H1 (cell line): ENCODE measurements at regions not wholly inside any gene's neighbourhood (a gene's known extent, or its start where the extent isn't known, plus 50 kb on each side); places are given as distances from the start of the nearest gene placed in this dataset.
A peak's percentile ranks its signal among the peaks of the same experiment; 100 is the strongest.

Experiments
- CTCF ChIA-PET: fragments of 300-600 bp; sonication (Branson Sonifier 250); formaldehyde crosslinking; loops from one replicate; lab custom pipeline; 2021; ENCODE audit not compliant: partially characterized antibody; lab: Charles Lee
- POLR2A ChIA-PET: fragments of 300-600 bp; sonication (Branson Sonifier 250); formaldehyde crosslinking; loops from one replicate; lab custom pipeline; 2021; ENCODE audit warnings: inconsistent platforms; ENCODE audit not compliant: partially characterized antibody; lab: Charles Lee
- DNase-seq, 2 experiments: peaks; one replicate each; pipeline versions ENCODE4 v3.0.0 to v3.0.0-alpha.2; 2010 to 2022; ENCODE audit warnings: low spot score in 2 of 2, low read depth in 1 of 2, mixed read lengths in 1 of 2
- FAIRE-seq: peaks from 2 replicates; lab custom pipeline; 2011; peaks lifted over from hg19 to GRCh38; lab: Jason Lieb, UNC
- H2AFZ ChIP-seq: 2 replicates; pipeline ENCODE4 v1.8.1; 2012; ENCODE audit warnings: low read length, inconsistent platforms
- H2AK5ac ChIP-seq: 2 replicates; pipeline ENCODE4 v1.6.1; 2013; ENCODE audit warnings: low read depth, low read length
- H2BK120ac ChIP-seq: replicated peaks from 2 replicates; pipeline ENCODE3; 2013; ENCODE audit warnings: low read depth, low read length, inconsistent platforms
- H2BK12ac ChIP-seq: 2 replicates; pipeline ENCODE4 v1.6.1; 2013; ENCODE audit warnings: low read depth, low read length
- H2BK15ac ChIP-seq: 2 replicates; pipeline ENCODE4 v1.6.1; 2013; ENCODE audit warnings: low read length
- H2BK20ac ChIP-seq: 2 replicates; pipeline ENCODE4 v1.6.1; 2013; ENCODE audit warnings: low read length
- H2BK5ac ChIP-seq: 2 replicates; pipeline ENCODE4 v1.6.1; 2013; ENCODE audit warnings: low read depth, low read length
- H3K14ac ChIP-seq: 2 replicates; pipeline ENCODE4 v1.6.1; 2013; ENCODE audit warnings: inconsistent platforms; ENCODE audit not compliant: insufficient read length
- H3K18ac ChIP-seq: 2 replicates; pipeline ENCODE4 v1.6.1; 2013; ENCODE audit warnings: low read length; ENCODE audit errors: extremely low read depth
- H3K23ac ChIP-seq: 2 replicates; pipeline ENCODE4 v1.6.1; 2013; ENCODE audit warnings: inconsistent platforms; ENCODE audit not compliant: insufficient read length
- H3K23me2 ChIP-seq: 2 replicates; pipeline ENCODE4 v1.6.1; 2013; ENCODE audit warnings: low read depth, low read length
- H3K27ac ChIP-seq: 2 replicates; pipeline ENCODE4 v1.6.1; 2011; ENCODE audit warnings: low read depth, low read length, inconsistent platforms
- H3K27me3 ChIP-seq, 4 experiments: replicated peaks in 1 of 4; 1 replicate in 1 of 4; 2 replicates in 3 of 4; pipeline versions ENCODE4 v1.6.1 to v1.8.1; 2011 to 2013; ENCODE audit warnings: low read length in 3 of 4, mild to moderate bottlenecking in 3 of 4, inconsistent platforms in 2 of 4, mixed read lengths in 2 of 4, moderate library complexity in 1 of 4; ENCODE audit not compliant: control insufficient read depth in 3 of 4, insufficient read depth in 3 of 4; ENCODE audit errors: extremely low read depth in 1 of 4
- H3K36me3 ChIP-seq, 4 experiments: 2 replicates each; pipeline versions ENCODE4 v1.6.1 to v1.8.1; 2011 to 2013; ENCODE audit warnings: mild to moderate bottlenecking in 4 of 4, low read length in 3 of 4, moderate library complexity in 2 of 4, control low read depth in 1 of 4, inconsistent platforms in 1 of 4; ENCODE audit not compliant: insufficient read depth in 4 of 4, control insufficient read depth in 2 of 4
- H3K4ac ChIP-seq: replicated peaks from 2 replicates; pipeline ENCODE3; 2013; ENCODE audit warnings: low read length, low read depth, mixed read lengths, inconsistent platforms; ENCODE audit not compliant: insufficient read length
- H3K4me1 ChIP-seq, 4 experiments: replicated peaks in 1 of 4; 1 replicate in 1 of 4; 2 replicates in 3 of 4; pipeline versions ENCODE4 v1.6.1 to v1.8.1; 2011 to 2013; ENCODE audit warnings: low read length in 3 of 4, inconsistent platforms in 2 of 4, mixed read lengths in 1 of 4; ENCODE audit not compliant: insufficient read depth in 4 of 4, control insufficient read depth in 3 of 4
- H3K4me2 ChIP-seq, 2 experiments: 2 replicates each; pipeline versions ENCODE4 v1.6.1 to v1.8.1; 2011 to 2013; ENCODE audit warnings: low read depth in 2 of 2, low read length in 2 of 2, control low read depth in 1 of 2, inconsistent platforms in 1 of 2, mild to moderate bottlenecking in 1 of 2; ENCODE audit not compliant: insufficient read depth in 1 of 2
- H3K4me3 ChIP-seq, 4 experiments: fragments of 200-600, 300-600 bp in 1 of 4; sonication (generic), shearing (Covaris generic), sonication (Bioruptor Twin) in 1 of 4; 2 replicates each; pipeline versions ENCODE4 v1.5.1 to v1.8.1; 2011 to 2016; ENCODE audit warnings: low read length in 4 of 4, low read depth in 3 of 4, control low read depth in 2 of 4, inconsistent platforms in 2 of 4, mild to moderate bottlenecking in 2 of 4, mixed read lengths in 1 of 4, moderate library complexity in 1 of 4; ENCODE audit not compliant: insufficient read depth in 2 of 4; ENCODE audit errors: extremely low read depth in 1 of 4
- H3K56ac ChIP-seq: replicated peaks from 2 replicates; pipeline ENCODE3; 2013; ENCODE audit warnings: low read depth, mild to moderate bottlenecking, mixed read lengths, low read length, inconsistent platforms; ENCODE audit not compliant: insufficient read length
- H3K79me1 ChIP-seq: 2 replicates; pipeline ENCODE4 v1.6.1; 2013; ENCODE audit warnings: low read depth, low read length, control low read depth
- H3K79me2 ChIP-seq, 2 experiments: 2 replicates each; pipeline versions ENCODE4 v1.6.1 to v1.8.1; 2012 to 2013; ENCODE audit warnings: low read length in 2 of 2, mild to moderate bottlenecking in 2 of 2, inconsistent platforms in 1 of 2; ENCODE audit not compliant: insufficient read depth in 2 of 2, control insufficient read depth in 1 of 2
- H3K9ac ChIP-seq, 4 experiments: replicated peaks in 1 of 4; 1 replicate in 1 of 4; 2 replicates in 3 of 4; pipeline versions ENCODE4 v1.6.1 to v1.8.1; 2011 to 2013; ENCODE audit warnings: low read depth in 3 of 4, low read length in 3 of 4, control low read depth in 2 of 4, mild to moderate bottlenecking in 2 of 4, moderate library complexity in 2 of 4, inconsistent platforms in 1 of 4; ENCODE audit errors: extremely low read depth in 1 of 4
- H3K9me3 ChIP-seq, 2 experiments: 2 replicates each; pipeline versions ENCODE4 v1.6.1 to v1.8.1; 2012 to 2013; ENCODE audit warnings: mild to moderate bottlenecking in 2 of 2, moderate library complexity in 2 of 2, control low read depth in 1 of 2, inconsistent platforms in 1 of 2, low read depth in 1 of 2, low read length in 1 of 2, mixed read lengths in 1 of 2; ENCODE audit not compliant: insufficient read depth in 2 of 2
- H4K20me1 ChIP-seq, 2 experiments: replicated peaks in 1 of 2; 2 replicates each; pipeline versions ENCODE3 to v1.8.1; 2011 to 2013; ENCODE audit warnings: inconsistent platforms in 2 of 2, low read length in 2 of 2, mild to moderate bottlenecking in 1 of 2; ENCODE audit not compliant: insufficient read depth in 2 of 2, control insufficient read depth in 1 of 2
- H4K5ac ChIP-seq: 2 replicates; pipeline ENCODE4 v1.6.1; 2013; ENCODE audit warnings: low read length, low read depth, mixed read lengths, inconsistent platforms; ENCODE audit not compliant: insufficient read length
- H4K8ac ChIP-seq: 2 replicates; pipeline ENCODE4 v1.8.0; 2013; ENCODE audit warnings: mild to moderate bottlenecking, moderate library complexity, low read length, inconsistent platforms; ENCODE audit not compliant: insufficient read depth; ENCODE audit errors: extremely low read depth
- H4K91ac ChIP-seq: replicated peaks from 2 replicates; pipeline ENCODE3; 2013; ENCODE audit warnings: low read length, mixed read lengths, inconsistent platforms; ENCODE audit not compliant: insufficient read length
- BCL11A ChIP-seq, 2 experiments: IDR thresholded peaks; one replicate each; pipeline ENCODE4 v1.6.1; 2011; ENCODE audit warnings: low read depth in 2 of 2, low read length in 2 of 2, mild to moderate bottlenecking in 2 of 2
- BRCA1 ChIP-seq: IDR thresholded peaks from 2 replicates; pipeline ENCODE4 v1.6.1; 2012; ENCODE audit warnings: low read depth, low read length, improper control_type of control experiment
- CEBPB ChIP-seq: IDR thresholded peaks from 2 replicates; pipeline ENCODE4 v1.6.1; 2012; ENCODE audit warnings: low read depth, low read length
- CREB1 ChIP-seq: IDR thresholded peaks from 2 replicates; pipeline ENCODE4 v1.6.1; 2012; ENCODE audit warnings: inconsistent platforms
- GTF2F1 ChIP-seq: IDR thresholded peaks from 2 replicates; pipeline ENCODE4 v1.6.1; 2012; ENCODE audit warnings: low read depth, low read length, improper control_type of control experiment, borderline replicate concordance
- NANOG ChIP-seq: IDR thresholded peaks from 2 replicates; pipeline ENCODE4 v1.6.1; 2011; ENCODE audit warnings: low read length, low read depth, mild to moderate bottlenecking, inconsistent platforms; ENCODE audit not compliant: insufficient read depth, poor library complexity, severe bottlenecking
- NRF1 ChIP-seq: IDR thresholded peaks from 2 replicates; pipeline ENCODE4 v1.6.1; 2011; ENCODE audit warnings: mild to moderate bottlenecking, low read depth, low read length, improper control_type of control experiment
- POU5F1 ChIP-seq: IDR thresholded peaks from 2 replicates; pipeline ENCODE4 v1.6.1; 2011; ENCODE audit warnings: low read depth, mild to moderate bottlenecking, low read length, moderate library complexity
- RAD21 ChIP-seq, 2 experiments: IDR thresholded peaks in 1 of 2; conservative IDR thresholded peaks in 1 of 2; 2 replicates each; pipeline ENCODE4 v1.6.1; 2011; ENCODE audit warnings: low read depth in 2 of 2, low read length in 2 of 2, improper control_type of control experiment in 1 of 2, inconsistent platforms in 1 of 2, mild to moderate bottlenecking in 1 of 2, moderate library complexity in 1 of 2
- RFX5 ChIP-seq: IDR thresholded peaks from 2 replicates; pipeline ENCODE4 v1.6.1; 2011; ENCODE audit warnings: low read depth, low read length, improper control_type of control experiment, borderline replicate concordance
- TAF1 ChIP-seq: IDR thresholded peaks from 2 replicates; pipeline ENCODE4 v1.6.1; 2011; ENCODE audit warnings: mild to moderate bottlenecking, low read depth, low read length
- WGBS, 2 experiments: shearing (Covaris generic) in 1 of 2; methylation state at CpG; one replicate each; pipeline versions ENCODE4 v1.1.6 to v1.1.7; 2013 to 2015; ENCODE audit warnings: low lambda C conversion rate in 2 of 2, mixed read lengths in 2 of 2, inconsistent platforms in 1 of 2, low coverage in 1 of 2, missing lambda C conversion rate in 1 of 2; ENCODE audit not compliant: insufficient replicate concordance in 2 of 2, insufficient coverage in 1 of 2, insufficient read length in 1 of 2; ENCODE audit errors: extremely low coverage in 1 of 2, missing lambda C conversion rate in 1 of 2; 5-methylcytosine and 5-hydroxymethylcytosine counted together
- TF ChIP-seq, protein P1 (sequence below): IDR thresholded peaks from 2 replicates; pipeline ENCODE4 v1.6.1; 2012; ENCODE audit warnings: inconsistent platforms
- TF ChIP-seq, protein P2 (sequence below): IDR thresholded peaks from 2 replicates; pipeline ENCODE4 v1.6.1; 2011; ENCODE audit warnings: low read length, improper control_type of control experiment

DNA sequence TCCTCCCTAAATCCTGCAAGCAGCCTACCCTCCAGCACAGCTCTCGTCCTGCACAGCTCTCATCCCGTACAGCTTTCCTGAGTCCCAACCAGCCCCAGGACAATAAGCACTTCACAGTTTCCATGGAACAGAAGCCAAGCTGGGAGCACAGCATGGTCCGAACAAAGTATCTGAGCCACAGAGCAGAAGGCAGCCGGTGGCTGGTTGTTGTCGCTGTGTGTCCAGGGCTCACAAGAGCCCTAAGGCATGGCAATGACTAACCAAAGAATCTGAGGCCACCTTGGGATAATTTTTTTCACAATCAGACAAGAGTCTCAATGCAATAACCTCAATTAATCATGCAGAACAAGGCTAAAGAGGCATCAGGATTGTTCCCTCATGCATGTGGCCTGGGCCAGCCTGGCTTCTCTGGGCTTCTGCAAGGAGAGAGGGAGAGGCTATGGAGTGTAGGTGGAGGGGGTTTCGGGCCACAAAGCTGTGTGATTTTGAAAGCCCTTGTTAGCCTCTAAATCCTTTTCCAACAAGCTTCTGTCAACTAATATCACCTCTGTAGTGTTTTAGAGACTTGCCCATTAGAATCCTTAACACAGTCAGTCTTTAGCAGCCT is 323.4 kb downstream of the PIK3R1 start:
- H3K9me3 ChIP-seq, result no peaks in the 10 kb centered on the region
- no peak overlapping the region; the same call in 1 of the 2 replicates for H4K8ac ChIP-seq
- no peaks in the 10 kb centered on the region for H4K20me1 ChIP-seq
- H2BK5ac ChIP-seq, result peak overlapping the region; percentile 39; the same call in 1 of the 2 replicates
- no peak overlapping the region for H3K9ac ChIP-seq
- no peaks in the 10 kb centered on the region for H3K79me2 ChIP-seq
- H3K4me3 ChIP-seq, result no peak overlapping the region
- no peak overlapping the region for H4K5ac ChIP-seq
- H3K14ac ChIP-seq, result no peak overlapping the region
- POLR2A ChIA-PET, result no interaction called here
- H3K23me2 ChIP-seq, result no peaks in the 10 kb centered on the region
- no peaks in the 10 kb centered on the region for H3K79me1 ChIP-seq
- no peak overlapping the region for H3K27ac ChIP-seq
- H3K4me1 ChIP-seq, result peaks cover 4 to 14% (median 7%) of the 10 kb centered on the region in 4 experiments; a peak in 6 of 7 replicates
- DNase-seq (no peak), FAIRE-seq (no peak)
- H3K4me2 ChIP-seq, result no peak overlapping the region
- peak overlapping the region; percentile 29; the same call in 1 of the 2 replicates for H2BK12ac ChIP-seq
- no peaks in the 10 kb centered on the region for H3K27me3 ChIP-seq
- peak overlapping the region; percentile 8; the same call in 1 of the 2 replicates for H2BK15ac ChIP-seq
- H3K23ac ChIP-seq, result no peak overlapping the region
- H3K18ac ChIP-seq, result no peak overlapping the region
- no peak overlapping the region for H4K91ac ChIP-seq
- H3K56ac ChIP-seq, result no peak overlapping the region
- H2AK5ac ChIP-seq, result no peak overlapping the region
- no peak overlapping the region for H2BK120ac ChIP-seq
- no peak overlapping the region for H3K4ac ChIP-seq
- H2AFZ ChIP-seq, result peak overlapping the region; percentile 45; the same call in 1 of the 2 replicates
- no peaks in the 10 kb centered on the region for H3K36me3 ChIP-seq
- 94% methylated on average over 6 of the region's 6 CpGs; no CpG with 5 or more reads in 1 of the 2 experiments for WGBS, 2 experiments
- CTCF ChIA-PET, result no interaction called here
- H2BK20ac ChIP-seq, result no peak overlapping the region
- TF ChIP-seq RFX5 (no peak), BRCA1 (no peak), NANOG (no peak), CREB1 (no peak), BCL11A (IDR thresholded peaks at IDR 0.05; ENCODE audit: low read depth in 2 of 2, low read length in 2 of 2) (no peak), TAF1 (no peak), GTF2F1 (no peak), NRF1 (no peak), RAD21 (IDR thresholded peaks at IDR 0.05 in 1 of 2, conservative IDR thresholded peaks at IDR 0.05 in 1 of 2; ENCODE audit: low read depth in 2 of 2, low read length in 2 of 2) (no peak), POU5F1 (no peak), CEBPB (no peak)
- TF ChIP-seq, protein P1, sequence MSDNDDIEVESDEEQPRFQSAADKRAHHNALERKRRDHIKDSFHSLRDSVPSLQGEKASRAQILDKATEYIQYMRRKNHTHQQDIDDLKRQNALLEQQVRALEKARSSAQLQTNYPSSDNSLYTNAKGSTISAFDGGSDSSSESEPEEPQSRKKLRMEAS, result no peak
- TF ChIP-seq, protein P2, sequence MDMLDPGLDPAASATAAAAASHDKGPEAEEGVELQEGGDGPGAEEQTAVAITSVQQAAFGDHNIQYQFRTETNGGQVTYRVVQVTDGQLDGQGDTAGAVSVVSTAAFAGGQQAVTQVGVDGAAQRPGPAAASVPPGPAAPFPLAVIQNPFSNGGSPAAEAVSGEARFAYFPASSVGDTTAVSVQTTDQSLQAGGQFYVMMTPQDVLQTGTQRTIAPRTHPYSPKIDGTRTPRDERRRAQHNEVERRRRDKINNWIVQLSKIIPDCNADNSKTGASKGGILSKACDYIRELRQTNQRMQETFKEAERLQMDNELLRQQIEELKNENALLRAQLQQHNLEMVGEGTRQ, result no peak
